ENCODE measurements at regions not wholly inside any gene's neighbourhood (a gene's known extent, or its start where the extent isn't known, plus 50 kb on each side); places are given as distances from the start of the nearest gene placed in this dataset.

GRCh38 chr3:110261141-110261540 is 810.5 kb upstream of the NECTIN3 start:
- no peak for TF ChIP-seq CTCF (conservative IDR thresholded peaks at IDR 0.05; ENCODE audit: low read depth, low read length)
- TF ChIP-seq EZH2 (IDR thresholded peaks at IDR 0.05; ENCODE audit: borderline replicate concordance, low read depth, low read length, poor library complexity, severe bottlenecking): no peak

Measured in A673 (cell line).